CD4-positive, alpha-beta T cell treated with Interleukin-15 for 1 hour (primary cell): ENCODE measurements at regions not wholly inside any gene's neighbourhood (a gene's known extent, or its start where the extent isn't known, plus 50 kb on each side); places are given as distances from the start of the nearest gene placed in this dataset.

Experiments
- DNase-seq: peaks from one replicate; pipeline ENCODE4 v3.0.0-alpha.2; 2020

DNA sequence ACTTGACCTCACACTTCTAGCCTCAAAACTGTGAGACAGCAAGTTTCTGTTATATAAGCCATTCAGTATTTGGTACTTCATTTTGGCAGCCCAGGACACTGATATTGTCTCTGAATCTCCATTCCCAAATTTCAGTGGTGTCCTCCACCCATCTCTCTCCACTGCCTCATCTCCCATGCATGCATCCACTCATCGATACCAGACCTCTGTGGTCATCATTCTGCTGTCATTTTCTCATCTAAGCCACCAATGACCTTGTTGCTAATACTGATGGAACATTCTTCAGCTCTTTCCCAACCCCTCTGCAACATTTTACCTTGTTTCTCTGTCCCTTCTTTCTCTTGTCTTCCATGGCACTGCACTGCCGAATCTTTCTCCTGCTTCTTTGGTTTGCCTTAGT, 221.8 kb downstream of the SNX18 start:
- DNase-seq: no peak

DNA sequence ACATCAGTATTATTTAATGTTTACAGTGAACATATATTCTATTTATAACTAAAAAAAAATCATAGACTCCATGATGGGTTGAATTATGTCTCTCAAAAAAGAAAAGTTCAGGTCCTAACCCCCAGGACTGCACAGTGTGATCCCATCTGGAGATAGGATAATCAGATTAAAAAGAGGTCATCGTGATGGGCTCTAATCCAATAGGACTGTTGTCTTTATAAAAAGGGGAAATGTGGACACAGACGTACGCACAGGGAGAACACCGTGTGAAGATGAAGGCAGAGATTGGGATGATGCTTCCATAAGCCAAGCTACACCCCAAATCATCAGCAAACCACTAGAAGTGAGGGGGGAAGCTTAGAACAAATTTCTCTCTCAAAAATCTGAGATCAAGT, 221.4 kb downstream of the SNX18 start:
- no peak for DNase-seq

DNA sequence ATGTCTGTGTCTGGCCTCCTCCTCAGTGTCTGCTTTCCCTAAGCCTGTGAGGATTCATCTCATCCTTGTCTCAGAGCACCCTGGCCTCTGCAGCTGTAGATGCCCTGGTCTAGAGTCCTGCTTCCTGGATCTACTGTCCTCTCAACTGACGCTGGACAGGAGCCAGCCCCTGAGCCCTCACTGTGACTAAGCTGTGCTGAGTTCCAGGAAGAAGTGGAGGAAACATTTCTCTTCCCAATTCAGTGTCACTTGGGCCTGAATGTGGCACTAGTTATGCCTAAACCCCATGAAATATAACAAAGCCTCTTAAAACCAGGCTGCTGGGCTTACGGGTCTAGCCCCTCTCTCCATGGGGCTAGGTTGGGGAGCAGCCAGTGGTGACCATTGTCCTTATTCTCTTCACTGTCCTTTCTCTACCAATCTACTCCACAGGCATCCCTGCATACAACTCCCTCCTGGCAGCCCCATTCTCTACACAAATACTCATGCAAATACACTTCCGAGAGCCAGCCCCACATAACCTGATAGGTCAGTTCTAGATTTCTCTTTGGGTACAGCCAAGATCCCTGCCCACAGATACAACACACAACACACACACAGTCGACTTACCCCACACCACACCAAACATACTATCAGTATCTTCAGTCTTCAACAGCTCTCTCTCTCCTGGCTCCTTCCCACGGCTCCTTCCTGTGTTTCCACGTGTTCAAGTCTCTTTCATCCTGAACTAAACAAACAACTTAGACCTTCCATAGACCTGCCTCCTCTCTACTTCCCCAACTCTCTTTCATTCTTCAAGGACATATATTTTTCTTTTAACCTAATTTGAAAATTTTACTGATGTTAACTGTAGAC, 220.8 kb downstream of the SNX18 start:
- DNase-seq: peak; percentile 37

DNA sequence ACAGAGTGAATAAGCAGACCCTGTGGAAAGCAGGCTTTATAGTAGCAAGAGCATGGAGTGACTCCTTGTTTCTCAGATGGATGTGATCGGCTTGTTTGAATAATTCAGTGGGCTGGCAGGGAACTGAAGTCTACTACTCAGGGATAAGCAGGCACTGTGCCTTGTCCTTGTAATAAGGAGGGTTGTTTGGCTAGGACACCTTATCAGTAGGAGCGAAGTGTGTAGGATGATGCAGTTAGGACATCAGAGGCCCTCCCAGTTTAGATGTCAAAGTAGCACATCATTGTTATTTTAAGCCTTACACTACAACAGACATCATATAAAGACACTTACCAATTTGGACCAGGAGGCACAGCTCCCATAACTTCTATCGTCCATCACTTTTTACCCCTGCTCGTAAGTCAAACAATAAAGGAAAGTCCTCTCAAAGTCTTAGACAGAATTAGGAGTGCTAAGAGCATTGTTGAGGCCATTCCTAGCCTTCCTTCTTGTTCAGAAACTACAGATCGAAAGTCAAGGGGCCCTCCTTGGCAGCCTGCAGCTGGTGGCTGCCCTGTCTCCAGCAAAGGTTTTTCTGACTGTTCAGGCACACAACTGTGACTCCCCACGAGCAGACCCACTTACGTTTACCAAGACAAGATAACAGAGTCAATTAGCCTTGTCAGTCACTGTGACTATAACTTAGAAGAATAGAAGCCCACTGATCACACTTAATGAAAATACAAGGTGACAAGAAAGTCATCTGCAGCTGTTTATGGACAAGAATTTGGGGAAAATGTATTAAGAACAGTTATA, 218.6 kb downstream of the SNX18 start:
- DNase-seq: no peak

DNA sequence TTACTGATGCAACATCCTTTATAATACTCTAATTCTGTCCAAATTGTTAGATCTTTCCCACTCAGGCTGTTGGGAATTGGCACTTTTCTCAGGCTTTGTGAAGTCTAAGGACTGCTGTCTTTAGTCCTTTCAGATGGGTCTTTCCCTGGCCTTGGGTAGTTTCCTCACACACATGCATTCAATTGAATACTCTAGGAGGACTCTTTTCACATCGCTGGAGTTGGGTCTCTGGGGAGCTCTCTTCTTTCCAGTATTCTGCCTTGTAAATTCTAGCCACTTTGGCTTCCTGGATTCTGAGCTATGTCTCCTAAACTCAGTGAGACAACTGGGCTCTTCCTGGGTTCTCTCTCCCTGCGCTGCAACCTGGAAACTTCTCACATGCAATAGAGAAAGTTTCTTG, 215.5 kb downstream of the SNX18 start:
- DNase-seq: no peak

DNA sequence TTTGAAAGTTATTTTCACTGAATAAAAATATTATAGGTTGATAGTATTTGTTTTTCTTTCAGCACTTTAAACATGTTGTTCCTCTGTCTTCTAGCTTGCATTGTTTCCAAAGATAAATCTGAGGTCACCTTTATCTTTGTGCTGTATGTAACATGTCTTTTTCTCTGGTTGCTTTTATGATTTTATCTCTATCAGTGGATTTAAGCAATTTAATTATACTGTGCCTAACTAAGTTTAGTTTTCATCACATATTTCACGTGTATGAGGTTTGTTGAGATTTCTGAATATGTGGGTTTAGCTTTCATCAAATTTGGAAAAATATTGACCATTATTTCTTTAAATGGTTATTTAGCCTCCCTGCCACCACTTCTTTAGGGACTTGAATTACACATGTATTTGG, 214.5 kb downstream of the SNX18 start:
- DNase-seq: no peak

DNA sequence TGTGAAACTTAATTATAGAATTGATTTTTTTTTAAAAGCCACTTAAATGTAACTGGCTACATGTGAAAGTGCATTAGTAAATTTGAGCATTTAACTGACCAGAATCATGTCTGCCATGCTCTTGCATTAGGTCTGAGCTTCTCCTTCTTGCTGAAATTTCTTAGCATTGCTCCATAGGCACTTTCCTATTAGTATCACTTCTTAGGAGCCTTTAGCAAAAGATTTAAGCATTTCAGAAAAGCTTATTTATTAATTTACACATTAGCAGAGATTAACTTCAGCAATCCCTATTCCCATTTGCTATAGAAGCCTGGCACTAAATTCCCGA, 211.0 kb downstream of the SNX18 start:
- no peak for DNase-seq

DNA sequence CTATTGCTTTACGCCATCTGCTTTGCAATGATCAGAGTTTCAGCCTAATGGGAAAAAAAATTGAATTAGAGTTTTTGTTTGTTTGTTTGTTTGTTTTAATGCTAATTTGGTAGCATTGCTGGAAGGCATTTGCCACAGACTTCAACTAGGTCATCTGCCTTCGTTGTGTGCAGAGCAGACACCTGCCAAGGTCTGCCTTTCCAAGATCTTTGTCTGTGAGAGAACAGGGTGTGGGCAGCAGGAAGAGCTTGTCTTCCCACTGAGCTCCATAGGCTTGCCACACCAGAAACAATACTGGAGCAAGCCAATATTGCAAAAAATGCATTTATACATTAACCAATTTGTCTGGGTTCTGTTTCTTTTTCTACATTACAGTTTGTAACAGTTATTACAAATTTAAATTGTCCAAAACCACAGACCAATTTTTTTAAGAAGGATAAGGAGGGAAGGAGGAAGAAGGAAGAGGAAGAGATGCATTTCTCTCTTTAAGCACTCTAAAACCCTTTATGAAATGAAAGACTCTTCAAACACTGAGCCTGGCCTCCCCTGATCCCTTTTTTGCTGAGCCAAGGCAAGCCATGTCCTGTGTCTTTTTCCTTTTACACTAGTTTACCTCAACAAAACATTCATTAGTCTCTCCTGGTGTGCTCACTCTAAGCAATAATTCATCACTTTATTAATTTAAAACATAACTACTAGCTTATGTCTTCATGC, 210.5 kb downstream of the SNX18 start:
- DNase-seq: no peak

DNA sequence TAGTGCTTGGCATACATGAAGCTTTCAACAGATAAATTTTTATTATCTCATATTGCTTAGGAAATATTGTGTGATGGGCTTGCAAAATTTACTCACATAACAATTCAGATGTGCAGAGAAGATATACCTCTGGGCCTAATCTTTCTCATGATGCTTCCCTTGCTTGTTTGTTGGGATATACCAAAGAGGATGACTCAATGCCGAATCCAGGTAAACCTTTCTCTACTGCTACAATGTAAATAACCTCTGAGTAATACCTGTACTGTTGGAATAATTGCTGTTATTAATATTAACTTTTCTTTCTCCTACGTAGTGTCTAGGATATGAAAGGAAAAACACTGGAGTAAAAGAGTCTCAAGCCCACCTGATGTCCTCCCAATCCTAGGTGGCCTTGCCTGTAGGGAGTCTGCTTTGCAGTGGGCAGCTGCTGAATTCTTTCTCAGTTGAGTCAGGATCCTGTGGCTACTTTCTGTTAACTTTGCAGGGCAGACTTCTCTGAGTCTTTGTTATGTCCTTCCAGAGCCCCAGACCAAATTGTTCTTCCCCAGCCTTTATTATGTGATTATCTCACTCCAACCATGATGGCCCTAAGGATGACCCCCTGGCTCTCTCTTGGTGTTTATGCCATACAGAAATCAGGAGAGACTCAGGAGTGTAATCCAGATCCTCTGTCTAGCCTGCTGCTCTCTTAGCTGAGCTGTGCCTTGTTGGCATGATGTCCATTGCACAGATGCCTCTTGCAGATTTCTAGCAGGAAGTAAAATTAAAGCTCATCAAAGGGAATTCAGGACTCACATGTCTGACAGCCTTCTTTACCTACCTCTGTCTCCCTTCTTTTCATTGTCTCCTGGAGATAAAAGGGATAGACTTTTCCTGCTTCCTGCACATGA, 208.1 kb downstream of the SNX18 start:
- DNase-seq: no peak

DNA sequence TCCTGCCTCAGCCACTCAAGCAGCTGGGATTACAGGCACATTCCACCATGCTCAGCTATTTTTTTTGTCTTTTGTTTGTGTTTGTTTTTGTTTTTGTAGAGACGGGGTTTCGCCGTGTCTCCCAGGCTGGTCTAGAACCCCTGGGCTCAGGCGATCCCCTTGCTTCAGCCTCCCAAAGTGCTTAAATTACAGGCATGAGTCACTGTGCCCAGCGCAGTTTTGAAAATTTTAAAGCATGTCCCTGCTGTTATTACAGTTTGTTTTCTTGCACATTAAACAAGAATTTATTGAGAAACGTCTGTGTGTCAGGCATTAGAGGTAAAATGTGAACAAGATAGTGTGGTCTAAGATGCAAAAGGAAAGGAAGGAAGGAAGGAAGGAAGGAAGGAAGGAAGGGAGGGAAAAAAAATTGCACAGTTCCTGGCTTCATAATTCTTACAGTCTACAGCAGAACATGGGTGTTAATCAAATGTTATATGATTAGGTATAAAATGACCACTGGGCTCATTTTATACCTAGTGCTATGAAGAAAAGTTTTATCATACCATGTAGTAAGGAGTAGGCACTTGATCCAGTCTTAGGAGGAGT, 205.4 kb downstream of the SNX18 start:
- DNase-seq: no peak

DNA sequence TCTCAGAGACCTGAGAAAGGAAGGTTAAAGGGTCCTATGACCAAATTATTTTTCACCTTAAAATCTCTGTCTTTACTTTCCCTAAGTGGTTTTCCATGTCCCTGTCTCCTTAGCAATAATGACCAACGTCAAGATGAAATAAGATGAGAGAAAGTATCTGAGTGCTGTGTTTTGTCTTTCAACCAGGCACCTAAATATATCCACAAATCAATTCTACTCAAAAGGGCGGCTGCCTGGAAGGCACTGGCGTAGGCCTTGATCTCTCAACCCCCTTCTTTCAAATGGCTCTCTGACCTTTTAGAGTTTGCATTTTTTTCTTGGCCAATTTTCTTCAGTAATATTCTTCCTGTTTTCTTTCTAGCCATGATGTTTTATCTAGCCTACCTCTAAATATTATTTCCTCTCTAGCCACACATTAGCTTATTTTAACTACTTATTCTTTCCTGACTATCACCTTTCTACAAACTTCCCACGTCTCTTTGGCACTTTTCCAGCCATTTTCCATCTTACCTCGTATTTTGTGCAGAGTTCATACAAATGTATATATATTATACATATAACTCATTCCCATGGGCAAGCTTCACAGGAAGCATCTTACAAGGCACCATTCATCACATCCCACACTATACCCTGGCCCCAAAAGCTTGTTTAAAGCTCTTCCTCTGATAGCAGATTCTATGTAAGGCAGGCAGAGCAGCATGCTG, 204.5 kb downstream of the SNX18 start:
- no peak for DNase-seq

DNA sequence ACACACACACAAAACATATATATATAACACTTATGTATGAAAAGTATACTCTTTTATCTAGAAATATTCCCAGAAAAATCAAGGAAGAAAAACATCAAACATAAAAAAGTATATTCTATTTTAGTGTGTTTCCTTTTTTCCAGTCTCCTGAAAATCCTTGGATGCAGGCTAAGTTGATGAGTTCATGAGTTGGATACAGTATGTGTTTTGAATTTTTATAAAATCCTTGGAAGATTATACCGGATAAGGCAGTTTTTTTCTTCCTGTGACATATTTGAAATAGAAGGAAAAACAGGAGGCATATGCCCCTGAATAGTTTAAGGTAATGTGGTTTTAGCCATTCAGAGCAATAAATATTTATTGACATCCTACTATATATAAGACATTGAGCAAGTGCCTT, 203.6 kb downstream of the SNX18 start:
- no peak for DNase-seq

DNA sequence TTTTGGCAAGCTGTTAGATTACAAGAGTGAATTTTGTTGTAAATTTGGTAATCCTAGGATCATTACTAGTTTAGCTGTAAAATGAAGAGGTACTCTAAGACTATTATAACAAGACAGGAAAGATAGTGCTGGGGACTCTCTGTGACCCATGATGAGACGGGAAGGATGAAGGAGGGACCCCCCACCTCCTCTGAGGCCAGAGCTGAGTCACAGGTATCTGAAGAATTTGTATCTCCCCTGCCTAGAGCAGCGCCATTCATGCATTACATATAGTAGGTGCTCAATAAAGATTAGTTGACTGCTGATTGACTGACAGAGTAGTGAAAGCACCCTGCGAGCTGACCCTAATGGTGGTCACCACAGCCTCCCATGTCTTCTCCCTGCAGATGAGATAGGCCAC, 202.8 kb downstream of the SNX18 start:
- DNase-seq: no peak

DNA sequence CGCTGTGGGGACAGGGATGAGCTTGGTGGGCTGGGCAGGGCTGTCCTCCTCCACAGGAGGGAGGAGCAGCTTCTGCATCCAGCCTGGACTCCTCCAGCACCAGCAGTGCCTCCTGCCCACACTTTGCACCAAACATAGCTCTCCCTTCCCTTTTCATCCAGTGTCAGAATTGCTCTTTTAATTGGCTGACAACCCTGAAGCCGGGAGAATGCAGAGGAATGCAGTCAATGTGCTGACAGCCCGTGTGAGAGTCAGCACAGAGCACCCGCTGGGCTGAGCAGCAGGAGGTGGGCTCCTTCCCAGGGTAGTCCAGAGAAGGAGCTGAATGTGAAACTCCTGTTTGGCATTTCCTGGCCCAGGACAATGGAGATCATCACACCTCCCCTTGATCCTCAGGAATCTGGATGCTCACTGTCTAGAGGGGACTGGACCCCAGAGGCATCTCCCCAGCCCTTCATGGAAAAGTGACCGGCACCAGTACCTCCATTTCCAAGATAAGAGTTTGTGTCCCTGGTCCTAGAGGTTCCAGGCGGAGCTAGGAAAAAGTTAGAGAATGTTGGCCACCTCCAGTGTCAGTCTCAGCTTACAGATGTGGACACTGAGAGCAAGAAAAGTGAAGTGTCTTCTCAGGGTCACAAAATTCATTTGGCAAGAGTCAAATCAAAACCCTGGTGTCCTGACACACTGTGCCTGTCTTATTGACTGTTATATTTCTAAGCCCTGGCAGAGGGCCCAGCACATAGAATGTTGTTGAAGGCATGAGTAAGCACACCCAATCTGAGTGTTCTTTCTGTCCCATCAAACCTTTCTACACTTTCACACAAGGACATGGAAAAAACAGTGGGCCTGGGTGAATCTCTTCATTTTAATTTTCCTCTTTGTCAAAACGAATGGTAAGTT, 202.1 kb downstream of the SNX18 start:
- no peak for DNase-seq

DNA sequence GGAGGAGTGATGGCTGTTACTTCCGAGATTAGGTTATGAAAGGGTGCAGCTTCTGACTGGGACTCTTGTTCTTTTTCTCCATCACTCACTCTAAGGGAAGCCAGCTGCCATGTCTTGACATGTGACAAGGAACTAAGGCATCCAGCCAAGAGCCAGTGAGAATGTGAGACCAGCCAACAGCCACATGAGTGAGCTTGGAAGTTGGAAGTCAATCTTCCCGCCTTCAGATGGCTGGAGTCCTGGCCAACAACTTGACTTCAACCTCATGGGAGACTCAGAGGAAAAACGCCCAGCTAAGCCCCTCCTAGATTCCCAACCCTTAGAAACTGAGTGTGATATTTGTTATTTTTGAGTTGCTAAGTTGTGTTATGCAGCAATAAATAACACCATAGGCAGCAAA, 201.1 kb downstream of the SNX18 start:
- no peak for DNase-seq

DNA sequence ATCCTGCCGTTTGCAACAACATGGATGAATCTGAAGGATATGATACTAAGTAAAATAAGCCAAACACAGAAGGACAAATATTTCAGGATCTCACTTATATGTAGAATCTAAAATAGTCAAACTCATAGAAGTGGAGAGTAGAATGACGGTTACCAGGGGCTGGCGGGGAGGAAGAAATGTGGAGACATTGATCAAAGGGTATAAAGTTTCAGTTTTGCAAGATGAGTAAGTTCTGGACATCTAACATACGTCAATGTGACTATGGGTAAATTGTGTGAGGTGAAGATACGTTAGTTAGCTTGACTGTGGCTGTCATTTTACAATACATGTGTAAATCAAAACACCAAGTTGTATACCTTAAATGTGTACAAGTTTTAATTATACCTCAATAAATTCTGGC, 200.3 kb downstream of the SNX18 start:
- no peak for DNase-seq

DNA sequence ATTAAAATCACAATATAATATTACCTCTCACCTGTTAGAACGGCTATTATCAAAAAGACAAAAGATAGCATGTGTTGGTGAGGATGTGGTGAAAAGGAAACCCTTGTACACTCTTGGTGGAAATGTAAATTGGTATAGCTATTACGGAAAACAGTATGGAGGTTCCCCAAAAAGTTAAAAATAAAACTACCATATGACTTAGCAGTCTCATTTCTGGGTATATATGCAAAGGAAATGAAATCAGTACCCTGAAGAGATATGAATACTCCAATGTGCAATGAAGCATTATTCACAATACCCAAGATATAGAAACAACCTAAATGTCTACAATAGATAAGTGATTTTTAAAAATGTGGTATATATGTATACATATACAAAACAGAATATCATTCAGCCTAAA, 199.9 kb downstream of the SNX18 start:
- DNase-seq: no peak

DNA sequence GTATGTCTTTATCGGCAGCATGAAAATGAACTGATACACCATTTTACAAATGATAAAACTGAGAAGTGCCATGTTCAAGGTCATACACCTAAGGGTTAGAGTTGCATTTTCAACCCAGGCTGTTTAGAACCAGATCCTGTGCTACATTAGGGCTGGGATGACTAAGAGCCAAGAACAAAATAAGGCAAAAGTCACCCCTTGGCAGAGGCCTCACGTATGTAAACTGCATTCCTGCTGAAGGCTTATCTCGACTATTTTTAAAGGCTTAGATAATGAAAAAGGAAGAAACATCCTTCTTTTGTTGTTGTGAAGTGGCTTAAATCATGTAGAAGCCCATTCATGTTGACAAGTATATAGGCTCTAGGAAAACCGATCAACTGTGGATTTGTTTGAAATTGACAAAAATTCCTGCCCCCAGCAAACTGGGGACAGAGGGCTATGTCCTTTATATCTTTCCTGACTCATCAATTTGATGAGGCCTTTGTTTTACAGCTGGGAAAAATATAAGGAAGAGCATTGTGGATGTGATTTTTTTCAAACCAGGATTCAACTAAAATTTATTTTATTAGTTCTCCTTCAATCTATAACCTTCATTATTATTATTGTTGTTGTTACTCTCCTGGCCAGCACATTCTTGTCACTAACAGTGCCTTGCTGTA, 196.5 kb downstream of the SNX18 start:
- DNase-seq: no peak

DNA sequence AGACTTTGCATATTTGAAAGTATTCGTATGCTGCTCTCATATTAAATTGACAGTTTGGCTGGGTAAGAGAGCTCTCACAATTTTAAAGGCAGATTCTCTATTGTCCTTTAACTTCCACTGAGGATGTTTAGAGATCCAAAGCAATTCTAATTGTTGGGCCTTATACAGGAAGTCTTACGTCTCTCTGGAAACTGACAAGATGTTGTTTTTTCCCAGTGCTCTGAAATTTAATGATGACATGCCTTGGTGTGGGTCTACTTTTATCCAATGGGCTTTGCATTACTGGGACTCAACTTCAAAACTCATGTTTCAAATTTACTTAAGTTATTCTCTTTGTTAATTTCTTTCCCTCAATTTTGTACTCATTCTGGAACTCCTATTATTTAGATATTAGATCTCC, 191.5 kb downstream of the SNX18 start:
- no peak for DNase-seq

DNA sequence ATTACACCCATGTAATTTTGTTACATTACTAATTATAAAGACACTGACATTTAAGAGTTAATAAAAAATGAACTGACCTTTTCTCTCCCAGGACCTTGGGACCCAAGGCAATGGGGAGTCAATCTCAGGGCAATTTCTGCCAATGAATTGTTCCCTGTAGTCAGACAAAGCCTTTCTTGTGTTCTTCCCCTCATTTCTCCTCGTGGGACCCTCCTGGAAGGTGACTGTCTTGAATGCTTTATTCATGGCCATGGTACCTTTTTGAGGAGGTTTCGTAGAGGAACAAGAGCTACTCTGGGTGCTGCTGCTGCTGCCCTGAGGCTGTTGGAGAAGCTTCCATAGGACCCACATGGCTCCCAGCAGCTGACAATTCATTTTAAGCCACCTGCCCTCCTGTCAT, 190.3 kb downstream of the SNX18 start:
- no peak for DNase-seq
